ENCODE measurements at regions not wholly inside any gene's neighbourhood (a gene's known extent, or its start where the extent isn't known, plus 50 kb on each side); places are given as distances from the start of the nearest gene placed in this dataset.

- CTCF ChIA-PET, result no interaction called here
Observed at GRCh38 chr2:106720026-106720425, 165.9 kb downstream of the ST6GAL2 start.

More at GRCh38 chr2:106720026-106720425, 165.9 kb downstream of the ST6GAL2 start:
- Histone ChIP-seq H4K20me1 (ENCODE audit: insufficient read depth) (no peaks in the 10 kb centered on the region), H2AFZ (ENCODE audit: low read depth, low read length, poor library complexity, severe bottlenecking) (no peak overlapping the region), H3K79me2 (ENCODE audit: insufficient read depth, low read length) (no peaks in the 10 kb centered on the region), H3K9me3 (ENCODE audit: control insufficient read depth in 1 of 2, insufficient read depth in 1 of 2, low read depth in 1 of 2, low read length in 2 of 2) (peaks cover 0 to 8% of the 10 kb centered on the region in 2 experiments; a peak in 2 of 4 replicates), H3K4me2 (ENCODE audit: low read length) (no peak overlapping the region), H3K36me3 (ENCODE audit: control insufficient read depth in 1 of 2, insufficient read depth in 2 of 2, low read length in 2 of 2) (no peaks in the 10 kb centered on the region), H3K4me1 (ENCODE audit: control insufficient read depth in 1 of 2, insufficient read depth in 2 of 2, low read length in 2 of 2) (no peaks in the 10 kb centered on the region), H3K9me2 (ENCODE audit: insufficient read depth) (no peaks in the 10 kb centered on the region), H3K9ac (ENCODE audit: low read length) (no peak overlapping the region), H3K27me3 (ENCODE audit: insufficient read depth, low read length) (no peaks in the 10 kb centered on the region), H3K27ac (ENCODE audit: low read depth, low read length) (no peak overlapping the region), H3K4me3 (replicated peaks in 1 of 2; ENCODE audit: low read depth in 1 of 2, low read length in 2 of 2) (no peak overlapping the region)
- no peak for ATAC-seq
- intact Hi-C loops (cut with micrococcal nuclease), result no loop called here
- ChIA-PET POLR2A (no interaction called here), RAD21 (ENCODE audit: low non-redundant PET in 1 of 2, low total read pairs in 2 of 2, uncharacterized antibody in 2 of 2, unreplicated experiment in 2 of 2) (no interaction called here)
- no peak for TF ChIP-seq CTCF (IDR thresholded peaks at IDR 0.05 in 2 of 3, conservative IDR thresholded peaks at IDR 0.05 in 1 of 3; ENCODE audit: borderline replicate concordance in 1 of 3, insufficient read depth in 1 of 3, low read depth in 2 of 3, low read length in 2 of 3)
- TF ChIP-seq SP1 (IDR thresholded peaks at IDR 0.05; ENCODE audit: low read depth), result no peak
- TF ChIP-seq MAX (IDR thresholded peaks at IDR 0.05), result no peak
- no peak for TF ChIP-seq CBX3 (IDR thresholded peaks at IDR 0.05; ENCODE audit: low read depth)
- TF ChIP-seq ZBTB33 (IDR thresholded peaks at IDR 0.05; ENCODE audit: extremely low read depth, insufficient replicate concordance, low read length), result no peak
- TF ChIP-seq POLR2AphosphoS5 (IDR thresholded peaks at IDR 0.05; ENCODE audit: low read depth, low read length), result no peak
- no peak for TF ChIP-seq ZNF274 (IDR thresholded peaks at IDR 0.05; ENCODE audit: low read depth, low read length)
- no peak for TF ChIP-seq TCF7L2 (IDR thresholded peaks at IDR 0.05; ENCODE audit: borderline replicate concordance, extremely low read depth, insufficient read depth, insufficient read length)
- no peak for TF ChIP-seq ZFX (IDR thresholded peaks at IDR 0.05)
- no peak for TF ChIP-seq REST (IDR thresholded peaks at IDR 0.05; ENCODE audit: low read depth)
- no peak for TF ChIP-seq EZH2phosphoT487 (IDR thresholded peaks at IDR 0.05; ENCODE audit: borderline replicate concordance)
- no peak for TF ChIP-seq EZH2 (IDR thresholded peaks at IDR 0.05)
- TF ChIP-seq YY1 (IDR thresholded peaks at IDR 0.05; ENCODE audit: extremely low read depth, insufficient replicate concordance, low read depth, low read length), result no peak
- TF ChIP-seq RAD21 (IDR thresholded peaks at IDR 0.05; ENCODE audit: low read depth), result no peak
- no peak for TF ChIP-seq EGR1 (IDR thresholded peaks at IDR 0.05; ENCODE audit: low read depth)
- no peak for TF ChIP-seq SIN3A (IDR thresholded peaks at IDR 0.05; ENCODE audit: low read depth)
- TF ChIP-seq CEBPB (IDR thresholded peaks at IDR 0.05; ENCODE audit: low read depth), result no peak
- TF ChIP-seq JUND (IDR thresholded peaks at IDR 0.05), result no peak
- no peak for TF ChIP-seq ELF1 (IDR thresholded peaks at IDR 0.05; ENCODE audit: borderline replicate concordance, low read depth)
- no peak for TF ChIP-seq POLR2A (IDR thresholded peaks at IDR 0.05; ENCODE audit: borderline replicate concordance, extremely low read depth, insufficient read depth, insufficient read length)
- no peak for DNase-seq (ENCODE audit: low read depth, low spot score)
- no TSS peak for BruUV-seq (replicated peaks)

Data from HCT116 (cell line).